Transverse colon (tissue), 4 donors: ENCODE measurements at regions not wholly inside any gene's neighbourhood (a gene's known extent, or its start where the extent isn't known, plus 50 kb on each side); places are given as distances from the start of the nearest gene placed in this dataset.

Experiments used
- DNase-seq: peaks from one replicate; pipeline ENCODE4 v3.0.0-alpha.2; 2019
- H3K27ac ChIP-seq, 4 donors: fragments of 200-600 bp; sonication (generic); 2 replicates each; pipeline ENCODE4 v1.5.1; 2016 to 2018; ENCODE audit warnings: inconsistent platforms in 4 of 4
- H3K27me3 ChIP-seq: fragments of 200-600 bp; sonication (generic); 2 replicates; pipeline ENCODE4 v1.5.1; 2017; ENCODE audit warnings: inconsistent platforms
- H3K36me3 ChIP-seq, 4 donors: fragments of 200-600 bp; sonication (generic); 2 replicates each; pipeline ENCODE4 v1.5.1; 2017 to 2019; ENCODE audit warnings: inconsistent platforms in 4 of 4
- H3K4me1 ChIP-seq, 4 donors: fragments of 200-600 bp; sonication (generic); 2 replicates each; pipeline ENCODE4 v1.5.1; 2017 to 2020; ENCODE audit warnings: inconsistent platforms in 4 of 4
- H3K4me3 ChIP-seq, 4 donors: fragments of 200-600 bp; sonication (generic); 1 replicate in 1 of 4; 2 replicates in 3 of 4; pipeline versions ENCODE4 v1.5.1 to v1.6.1; 2017 to 2019; ENCODE audit warnings: inconsistent platforms in 4 of 4
- H3K9me3 ChIP-seq, 2 donors: fragments of 200-600 bp; sonication (generic); 2 replicates each; pipeline ENCODE4 v1.5.1; 2017 to 2019; ENCODE audit warnings: inconsistent platforms in 2 of 2
- EP300 ChIP-seq: sonication (generic); formaldehyde crosslinking; IDR thresholded peaks from one replicate; pipeline ENCODE4 v1.6.1; 2017; ENCODE audit warnings: antibody characterized with exemption, low read depth
- POLR2A ChIP-seq: fragments of 450-650 bp; IDR thresholded peaks from one replicate; pipeline ENCODE4 v1.6.1; 2016; ENCODE audit warnings: antibody characterized with exemption, mild to moderate bottlenecking, moderate library complexity
- POLR2AphosphoS5 ChIP-seq, 3 donors: sonication (generic); formaldehyde crosslinking; IDR thresholded peaks; one replicate each; pipeline ENCODE4 v1.6.1; 2016; ENCODE audit warnings: antibody characterized with exemption in 3 of 3
- WGBS, 2 donors: methylation state at CpG; one replicate each; pipeline ENCODE4 v1.1.5; 2018; ENCODE audit warnings: low coverage in 1 of 2; 5-methylcytosine and 5-hydroxymethylcytosine counted together
- in situ Hi-C, 4 donors: fragments of 200-750 bp; cut with MboI; loops; one replicate each; pipeline versions ENCODE4 v1.15.0 to v1.15.1; 2017; ENCODE audit warnings: low sequenced_read_pairs in 3 of 4, low pct_ligation_motif_present in 1 of 4, low pct_unique_long_range_greater_than_20kb in 1 of 4
- intact Hi-C: fragments of 100-400 bp; cut with DNase I; formaldehyde crosslinking; loops from one replicate; pipeline ENCODE4 v1.15.1; 2023; ENCODE audit warnings: low total_unique reads
- TF ChIP-seq, protein P1 (sequence below), 5 experiments: fragments of 200-600 bp in 3 of 5; fragments of 450-650 bp in 2 of 5; sonication (generic) in 3 of 5; IDR thresholded peaks; 1 replicate in 2 of 5; 2 replicates in 3 of 5; pipeline ENCODE4 v1.5.1; 2016 to 2017; ENCODE audit warnings: antibody characterized with exemption in 5 of 5, inconsistent platforms in 3 of 5, mild to moderate bottlenecking in 2 of 5, moderate library complexity in 1 of 5

DNA sequence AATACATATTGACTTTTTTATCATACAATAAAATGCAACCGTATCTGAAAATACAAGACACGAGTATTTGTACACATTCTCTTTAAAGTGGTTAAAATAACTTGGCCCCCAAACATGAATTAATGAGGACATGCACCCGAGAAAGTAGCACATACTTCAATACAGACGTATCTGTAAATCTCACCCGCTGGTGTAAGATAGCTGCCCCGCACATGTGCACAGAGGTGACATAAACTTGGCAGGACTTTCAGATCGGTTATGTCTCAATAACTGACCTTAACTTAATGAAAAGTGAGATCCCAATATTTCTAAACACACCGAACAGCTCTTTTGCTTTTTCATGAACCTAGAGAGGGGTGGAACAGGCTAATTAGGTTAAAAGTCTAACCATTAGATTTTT, 91.5 kb upstream of the RPS6KA2 start:
- Histone ChIP-seq H3K4me3 (no peak overlapping the region), H3K9me3 (no peaks in the 10 kb centered on the region), H3K4me1 (no peaks in the 10 kb centered on the region), H3K27me3 (no peaks in the 10 kb centered on the region), H3K36me3 (no peaks in the 10 kb centered on the region), H3K27ac (no peak overlapping the region)
- in situ Hi-C loops (no loop called here), intact Hi-C loops (no loop called here)
- no peak for DNase-seq
- TF ChIP-seq EP300 (no peak), POLR2AphosphoS5 (IDR thresholded peaks at IDR 0.05) (no peak), POLR2A (no peak)
- TF ChIP-seq, protein P1, sequence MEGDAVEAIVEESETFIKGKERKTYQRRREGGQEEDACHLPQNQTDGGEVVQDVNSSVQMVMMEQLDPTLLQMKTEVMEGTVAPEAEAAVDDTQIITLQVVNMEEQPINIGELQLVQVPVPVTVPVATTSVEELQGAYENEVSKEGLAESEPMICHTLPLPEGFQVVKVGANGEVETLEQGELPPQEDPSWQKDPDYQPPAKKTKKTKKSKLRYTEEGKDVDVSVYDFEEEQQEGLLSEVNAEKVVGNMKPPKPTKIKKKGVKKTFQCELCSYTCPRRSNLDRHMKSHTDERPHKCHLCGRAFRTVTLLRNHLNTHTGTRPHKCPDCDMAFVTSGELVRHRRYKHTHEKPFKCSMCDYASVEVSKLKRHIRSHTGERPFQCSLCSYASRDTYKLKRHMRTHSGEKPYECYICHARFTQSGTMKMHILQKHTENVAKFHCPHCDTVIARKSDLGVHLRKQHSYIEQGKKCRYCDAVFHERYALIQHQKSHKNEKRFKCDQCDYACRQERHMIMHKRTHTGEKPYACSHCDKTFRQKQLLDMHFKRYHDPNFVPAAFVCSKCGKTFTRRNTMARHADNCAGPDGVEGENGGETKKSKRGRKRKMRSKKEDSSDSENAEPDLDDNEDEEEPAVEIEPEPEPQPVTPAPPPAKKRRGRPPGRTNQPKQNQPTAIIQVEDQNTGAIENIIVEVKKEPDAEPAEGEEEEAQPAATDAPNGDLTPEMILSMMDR (IDR thresholded peaks at IDR 0.05), result no peak
- 64 to 76% methylated on average over 8 of the region's 8 CpGs for WGBS, 2 donors

DNA sequence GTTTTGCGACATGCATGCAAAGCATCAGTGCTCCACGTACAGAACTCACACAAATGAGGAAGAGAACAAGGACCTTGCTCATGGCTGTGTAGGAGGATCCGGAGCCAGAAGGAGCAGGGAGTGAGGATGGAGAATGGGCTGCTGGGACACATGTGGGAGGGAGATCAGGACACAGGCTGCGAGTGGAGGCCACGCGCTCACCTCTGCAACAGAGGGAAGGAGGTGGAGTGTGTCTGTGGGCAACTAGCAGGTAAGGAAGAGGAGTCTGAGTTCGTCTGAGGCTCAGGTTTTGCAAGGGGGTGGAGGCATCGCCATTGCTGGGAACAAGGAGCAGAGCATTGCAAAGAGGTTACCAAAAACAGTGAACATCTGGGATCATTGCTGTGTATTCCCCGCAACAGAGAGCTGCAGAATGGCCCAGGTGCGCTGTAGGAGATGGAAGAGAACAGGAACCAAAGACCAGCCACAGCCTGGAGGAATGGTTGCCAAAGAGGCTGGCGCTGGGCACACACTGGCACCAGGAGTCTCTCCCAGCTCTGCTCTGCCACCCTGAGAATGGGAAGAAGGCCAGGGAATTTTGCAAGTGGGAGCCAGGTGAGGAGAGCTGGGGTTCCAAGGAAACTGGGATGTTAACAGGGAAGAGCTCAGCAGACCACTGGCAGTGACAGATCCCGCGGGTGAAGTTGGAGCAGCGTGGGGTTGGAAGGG, 90.0 kb upstream of the RPS6KA2 start:
- no peak overlapping the region for H3K27ac ChIP-seq
- no peaks in the 10 kb centered on the region for H3K9me3 ChIP-seq
- no peaks in the 10 kb centered on the region for H3K27me3 ChIP-seq
- DNase-seq, result no peak
- TF ChIP-seq POLR2A (no peak), POLR2AphosphoS5 (IDR thresholded peaks at IDR 0.05) (no peak), EP300 (no peak)
- TF ChIP-seq, protein P1 (IDR thresholded peaks at IDR 0.05), result no peak
- in situ Hi-C loops (no loop called here), intact Hi-C loops (no loop called here)
- 79 to 86% methylated on average over 7 to 14 of the region's 14 CpGs for WGBS, 2 donors
- H3K4me3 ChIP-seq, result no peak overlapping the region
- no peaks in the 10 kb centered on the region for H3K36me3 ChIP-seq
- no peaks in the 10 kb centered on the region for H3K4me1 ChIP-seq

DNA sequence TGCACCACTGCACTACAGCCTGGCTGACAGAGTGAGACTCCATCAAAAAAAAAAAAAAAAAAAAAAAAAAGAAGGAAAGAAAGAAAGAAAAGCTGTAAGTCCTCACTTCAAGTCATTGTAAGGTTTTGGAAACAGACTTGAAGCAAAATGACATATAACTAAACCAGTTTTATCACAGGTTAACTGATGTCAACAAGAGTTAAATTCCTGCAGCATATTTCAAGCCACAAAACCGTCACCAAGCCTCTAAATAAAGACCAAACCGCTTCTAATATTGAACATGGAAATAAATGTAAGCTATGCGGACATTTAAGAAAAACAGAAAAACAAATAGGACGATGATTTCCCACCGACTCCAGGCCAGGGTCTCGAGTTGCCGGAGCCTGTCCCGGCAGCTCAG, 88.9 kb upstream of the RPS6KA2 start:
- in situ Hi-C loops (no loop called here), intact Hi-C loops (no loop called here)
- no peak for DNase-seq
- H3K27ac ChIP-seq, result no peak overlapping the region
- no peak overlapping the region for H3K4me3 ChIP-seq
- TF ChIP-seq, protein P1 (IDR thresholded peaks at IDR 0.05), result no peak
- TF ChIP-seq EP300 (no peak), POLR2A (no peak), POLR2AphosphoS5 (IDR thresholded peaks at IDR 0.05) (no peak)
- H3K4me1 ChIP-seq, result no peaks in the 10 kb centered on the region
- no peaks in the 10 kb centered on the region for H3K9me3 ChIP-seq
- no peaks in the 10 kb centered on the region for H3K36me3 ChIP-seq
- no peaks in the 10 kb centered on the region for H3K27me3 ChIP-seq
- WGBS, 2 donors, result 77 to 80% methylated on average over 8 of the region's 8 CpGs

DNA sequence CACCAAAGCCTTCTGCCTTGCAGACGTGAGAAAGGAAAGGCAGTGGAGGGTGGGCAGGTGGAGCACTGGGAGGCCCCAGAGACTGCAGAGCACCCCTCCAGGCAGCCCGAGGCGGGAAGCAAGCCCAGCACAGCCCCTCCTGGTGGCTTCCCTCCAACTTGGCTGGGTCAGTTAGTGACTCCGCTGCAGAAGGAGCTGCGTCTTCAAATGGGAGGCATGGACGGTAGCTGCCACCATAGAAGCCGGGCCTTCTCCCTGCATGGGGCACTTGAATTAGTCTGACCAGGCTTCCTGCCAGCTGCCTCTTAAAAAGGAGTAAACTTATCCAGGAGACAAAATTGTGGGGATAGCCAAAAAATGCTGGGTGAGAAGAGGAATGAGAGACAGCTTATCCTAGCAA, 88.0 kb upstream of the RPS6KA2 start:
- no peaks in the 10 kb centered on the region for H3K9me3 ChIP-seq
- DNase-seq, result no peak
- no peak for TF ChIP-seq POLR2A
- TF ChIP-seq, protein P1 (IDR thresholded peaks at IDR 0.05), result no peak
- TF ChIP-seq EP300, result no peak
- no peak for TF ChIP-seq POLR2AphosphoS5 (IDR thresholded peaks at IDR 0.05)
- no peak overlapping the region for H3K4me3 ChIP-seq
- in situ Hi-C loops, result no loop called here
- no peaks in the 10 kb centered on the region for H3K27me3 ChIP-seq
- WGBS, 2 donors, result 71% methylated on average over 7 of the region's 7 CpGs; no CpG with 5 or more reads in 1 of the 2 donors
- no peaks in the 10 kb centered on the region for H3K36me3 ChIP-seq
- intact Hi-C loops, result no loop called here
- H3K27ac ChIP-seq, result no peak overlapping the region
- no peaks in the 10 kb centered on the region for H3K4me1 ChIP-seq
